IPS-NIHi7 (cell line): ENCODE measurements at regions not wholly inside any gene's neighbourhood (a gene's known extent, or its start where the extent isn't known, plus 50 kb on each side); places are given as distances from the start of the nearest gene placed in this dataset.

Experiments
- DNase-seq: peaks from one replicate; pipeline ENCODE4 v3.0.0; 2012; ENCODE audit warnings: mixed read lengths; ENCODE audit errors: extremely low spot score

DNA sequence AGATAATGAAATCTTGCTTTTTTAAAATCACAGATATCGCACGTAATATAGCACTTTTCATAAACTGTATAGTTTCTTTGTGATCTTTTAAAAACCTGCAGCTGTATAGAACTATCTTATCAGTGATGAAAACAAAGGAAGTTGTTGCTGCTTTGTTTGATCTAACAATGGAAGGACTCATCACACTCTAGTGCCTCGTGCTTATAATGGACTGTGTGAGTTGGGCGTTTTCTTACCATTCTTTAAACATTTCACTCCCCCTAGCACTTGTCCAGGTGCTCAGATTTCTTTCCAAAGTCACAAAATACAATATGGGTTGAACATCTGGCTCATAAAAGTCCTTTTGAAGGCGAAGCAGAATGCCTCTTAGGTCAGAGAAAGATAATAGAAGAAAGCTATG, 94.8 kb upstream of the SPATS2L start:
- no peak for DNase-seq

DNA sequence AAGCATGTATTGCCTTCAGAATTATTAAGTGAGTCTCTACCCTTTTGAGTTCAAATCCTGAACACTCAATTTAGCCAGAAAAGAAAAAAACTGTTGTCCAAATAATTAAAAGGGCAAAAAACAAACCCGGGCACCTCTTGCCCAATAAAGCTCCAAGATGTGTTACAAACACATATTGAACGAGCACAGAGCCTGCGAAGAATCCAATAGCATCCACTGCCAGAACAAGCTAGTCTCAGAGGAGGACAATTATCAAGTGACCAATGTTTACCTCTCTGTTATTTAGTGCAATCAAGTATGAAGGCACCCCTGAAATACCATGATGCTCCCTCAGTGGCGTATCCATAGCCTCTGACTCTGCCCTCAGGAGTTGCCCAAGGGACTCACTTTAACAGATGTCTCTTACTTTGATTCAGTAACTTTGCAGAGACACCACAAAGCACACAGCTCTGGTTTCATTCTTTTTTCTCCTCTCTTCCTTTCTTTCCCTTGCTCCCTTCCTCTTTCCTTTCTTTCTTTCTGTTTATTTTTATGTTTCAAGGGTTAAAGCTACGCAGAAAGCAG, 93.5 kb upstream of the SPATS2L start:
- DNase-seq, result no peak

DNA sequence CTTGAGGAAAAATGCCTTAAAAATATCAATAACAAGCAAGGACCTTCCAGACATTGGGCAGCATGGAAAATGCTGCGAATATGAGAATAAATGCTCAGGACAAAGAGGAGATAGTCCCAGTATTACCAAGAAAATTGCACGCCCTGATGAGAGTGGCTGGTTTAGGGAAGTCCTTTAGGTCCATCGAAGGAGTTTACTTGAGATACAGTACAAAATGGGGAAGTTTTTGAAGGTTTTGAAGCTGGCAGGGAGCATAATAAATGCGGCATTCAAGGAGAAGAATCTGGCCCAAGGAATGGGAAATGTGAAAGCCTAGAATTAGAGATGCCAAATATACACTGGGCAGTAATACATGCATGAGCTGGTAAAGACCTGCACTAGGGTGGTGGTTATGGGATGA, 90.2 kb upstream of the SPATS2L start:
- no peak for DNase-seq

DNA sequence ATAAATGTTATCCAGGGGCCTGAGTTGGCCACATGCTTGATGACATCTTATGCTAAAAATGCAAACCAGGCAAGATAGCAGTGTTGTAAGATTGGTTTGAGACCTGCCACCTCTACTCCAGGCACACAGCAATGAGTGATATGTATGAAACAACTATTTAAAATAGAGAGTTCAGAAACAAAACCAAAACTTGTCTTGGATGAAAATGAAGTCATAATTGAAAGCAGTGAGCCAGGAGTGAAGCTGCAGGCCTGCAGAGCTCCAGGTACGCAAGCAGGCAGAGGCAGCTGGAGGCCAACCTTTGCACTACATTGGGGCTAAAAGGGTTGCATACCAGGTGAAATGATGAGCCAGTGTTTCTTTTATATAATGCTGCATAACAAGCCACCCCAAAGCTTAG, 89.2 kb upstream of the SPATS2L start:
- DNase-seq, result no peak

DNA sequence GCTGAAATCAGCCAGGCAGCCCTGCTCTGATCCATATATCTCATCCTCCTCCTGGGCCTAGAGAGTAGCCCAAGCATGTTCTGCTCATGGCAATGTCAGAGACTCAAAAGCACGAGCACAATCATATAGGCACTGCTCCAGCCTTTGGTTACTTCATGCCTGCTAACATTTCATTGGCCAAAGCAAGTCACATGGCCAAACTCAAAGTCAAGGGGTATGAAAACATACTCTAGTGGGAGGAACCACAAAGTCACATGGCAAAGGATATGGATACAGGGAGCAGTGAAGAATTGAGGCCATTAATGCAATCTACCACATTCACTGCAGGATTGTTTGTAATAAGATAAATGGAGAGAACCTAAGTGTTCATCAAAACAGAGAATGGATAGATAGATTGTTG, 87.8 kb upstream of the SPATS2L start:
- no peak for DNase-seq

DNA sequence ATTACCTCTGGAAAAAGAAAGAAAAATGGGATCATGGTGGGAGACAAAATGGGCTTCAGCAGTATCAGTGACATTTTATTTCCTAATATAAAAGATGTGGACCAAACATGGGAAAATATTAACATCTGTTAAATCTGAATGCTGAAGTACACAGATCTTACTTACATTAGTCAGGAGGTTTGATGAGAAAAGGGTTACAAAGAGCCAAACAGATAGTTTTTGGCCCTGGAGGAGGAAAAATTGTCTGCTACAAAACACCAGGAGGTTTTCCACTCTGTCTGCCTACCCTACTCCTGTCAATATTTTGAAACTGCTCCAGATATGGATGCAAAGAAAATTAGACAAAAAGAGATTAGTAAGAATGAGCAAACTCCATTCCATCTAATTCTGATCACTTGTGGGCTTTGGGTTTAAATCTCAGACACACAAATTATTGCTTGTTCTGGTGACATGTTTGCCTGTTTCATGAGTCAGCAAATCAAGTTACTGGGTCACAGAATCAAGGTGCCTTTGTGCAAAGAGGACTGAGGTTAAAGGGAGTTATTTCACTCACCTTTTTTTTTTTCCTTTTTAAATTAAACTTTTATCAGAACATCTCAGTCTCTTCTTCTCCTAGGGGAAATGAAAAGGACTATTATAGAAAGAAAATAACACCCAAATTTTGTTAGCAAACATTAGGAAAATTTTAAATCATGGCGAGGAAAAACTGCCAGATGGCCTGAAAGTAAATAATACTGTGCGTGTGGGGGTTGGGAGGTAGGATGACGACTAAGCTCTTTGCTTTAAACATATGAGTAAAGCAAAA, 87.0 kb upstream of the SPATS2L start:
- DNase-seq, result no peak

DNA sequence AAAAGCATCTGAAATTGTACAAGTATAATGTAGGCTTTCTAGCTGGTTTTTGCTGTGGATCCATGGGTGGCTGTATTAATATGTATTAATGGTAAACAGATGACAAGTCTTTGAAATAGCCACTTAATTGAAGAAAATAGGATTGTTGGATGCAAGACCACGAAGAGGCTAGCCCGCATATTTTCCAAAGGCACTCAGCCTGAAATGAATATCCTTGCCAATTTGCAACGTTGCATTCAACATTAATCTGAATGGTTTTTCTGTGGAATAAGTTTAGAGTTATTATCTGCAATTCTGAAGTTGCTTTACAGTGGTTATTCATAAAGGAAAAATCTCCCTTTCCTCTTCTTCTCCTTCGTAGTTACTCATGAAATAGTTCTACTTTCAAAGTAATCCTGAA, 86.2 kb upstream of the SPATS2L start:
- no peak for DNase-seq

DNA sequence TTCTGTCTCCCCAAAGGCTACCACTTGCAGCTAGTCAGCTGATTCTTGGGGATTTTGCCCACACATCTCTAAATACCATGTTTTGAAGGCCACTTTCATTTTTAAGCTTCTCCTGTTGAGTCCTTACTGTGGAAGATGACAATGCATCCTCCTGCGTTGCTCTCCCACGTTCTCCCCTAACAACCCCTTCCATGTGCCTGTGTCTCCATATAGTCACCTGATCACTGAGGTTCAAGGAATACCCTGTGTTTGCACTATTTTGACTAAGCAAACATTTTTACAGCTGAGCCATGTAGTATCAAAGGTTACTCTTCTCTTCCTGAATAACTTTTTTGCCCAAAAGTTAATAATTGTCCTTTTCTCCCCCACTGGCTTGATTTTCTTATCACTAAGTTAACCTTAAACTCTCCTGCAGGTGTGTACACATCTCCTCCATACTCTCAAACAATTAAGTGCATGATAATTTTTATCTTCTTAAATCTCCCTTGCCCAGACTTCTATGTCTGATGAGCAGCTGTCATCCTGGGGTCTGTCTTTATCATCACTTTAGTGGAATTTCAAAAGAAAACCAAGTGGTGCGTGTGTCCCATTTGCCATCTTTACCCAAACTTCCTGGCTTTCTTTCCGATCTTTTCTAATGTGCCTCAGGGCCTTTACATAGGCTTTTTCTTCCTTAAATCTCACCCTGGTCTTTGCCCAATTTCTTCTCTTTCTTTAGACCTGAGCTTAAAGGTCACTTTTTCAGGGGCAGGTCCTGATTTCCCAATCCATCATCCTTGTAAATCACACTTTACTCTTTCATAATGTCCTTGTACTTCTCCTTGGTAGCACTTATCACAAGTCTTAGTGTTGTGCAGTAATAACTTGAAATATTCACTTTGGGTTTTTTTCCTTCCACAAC, 85.2 kb upstream of the SPATS2L start:
- DNase-seq, result no peak

DNA sequence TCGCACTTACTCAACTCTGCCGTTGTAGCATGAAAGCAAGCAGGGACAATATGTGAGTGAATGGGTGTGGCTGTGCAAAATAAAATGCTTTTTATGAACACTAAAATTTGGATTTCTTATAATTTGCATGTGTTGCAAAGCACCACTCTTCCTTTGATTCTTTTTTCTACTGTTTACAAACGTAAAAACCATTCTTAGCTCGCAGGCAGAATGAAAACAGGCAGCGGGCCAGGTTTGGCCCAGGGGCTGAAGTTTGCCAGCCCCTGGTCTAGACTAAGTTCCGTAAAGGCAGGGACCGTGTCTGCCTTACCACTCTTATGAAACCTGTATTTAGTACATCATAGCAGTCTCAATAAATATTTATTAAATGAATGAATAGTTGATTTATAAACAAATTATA, 83.7 kb upstream of the SPATS2L start:
- no peak for DNase-seq

DNA sequence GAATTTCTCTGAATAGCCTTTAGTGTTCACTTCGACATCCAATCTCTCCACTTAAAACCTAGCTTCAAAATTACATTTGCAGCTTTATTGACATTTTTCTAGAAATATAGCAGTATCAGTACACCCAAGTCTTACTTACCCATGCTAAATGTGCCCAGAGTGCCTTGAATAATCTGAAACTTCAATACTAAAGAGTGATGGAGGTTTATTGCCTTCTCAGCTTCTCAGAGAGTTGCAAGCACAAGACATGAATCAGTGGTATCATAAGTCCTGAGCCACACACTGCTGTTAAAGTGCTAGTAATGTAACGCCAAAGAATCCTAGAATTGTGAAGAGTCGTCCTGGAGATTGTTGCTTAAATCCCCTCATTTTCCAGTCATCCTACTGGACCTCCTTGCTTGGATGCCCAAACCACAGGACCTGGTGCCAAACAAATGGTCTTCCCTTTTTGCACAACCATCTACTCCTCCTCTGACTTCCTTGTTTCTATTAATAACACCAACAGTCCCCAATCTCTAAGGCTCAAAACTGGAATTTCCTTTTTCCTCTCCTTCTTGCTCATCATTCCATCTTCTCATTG, 83.2 kb upstream of the SPATS2L start:
- no peak for DNase-seq

DNA sequence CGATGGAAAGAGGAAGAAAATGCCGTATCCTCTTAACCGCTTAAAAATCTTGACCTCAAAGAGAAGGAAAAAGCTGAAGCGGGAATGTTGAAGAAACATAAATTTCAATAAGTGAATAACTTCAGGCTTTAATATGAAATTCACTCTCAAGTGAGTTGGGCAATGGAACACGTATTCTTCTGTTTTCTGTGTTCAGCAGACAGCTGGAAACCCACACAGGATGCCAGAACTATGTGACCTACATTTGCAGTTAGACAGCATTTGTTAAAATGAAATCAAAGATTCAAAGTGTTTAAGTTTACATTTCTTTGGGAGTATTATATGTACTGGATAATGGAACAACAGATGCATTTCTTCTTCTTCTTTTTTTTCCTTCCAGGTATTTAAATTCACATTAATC, 80.5 kb upstream of the SPATS2L start:
- DNase-seq, result no peak

DNA sequence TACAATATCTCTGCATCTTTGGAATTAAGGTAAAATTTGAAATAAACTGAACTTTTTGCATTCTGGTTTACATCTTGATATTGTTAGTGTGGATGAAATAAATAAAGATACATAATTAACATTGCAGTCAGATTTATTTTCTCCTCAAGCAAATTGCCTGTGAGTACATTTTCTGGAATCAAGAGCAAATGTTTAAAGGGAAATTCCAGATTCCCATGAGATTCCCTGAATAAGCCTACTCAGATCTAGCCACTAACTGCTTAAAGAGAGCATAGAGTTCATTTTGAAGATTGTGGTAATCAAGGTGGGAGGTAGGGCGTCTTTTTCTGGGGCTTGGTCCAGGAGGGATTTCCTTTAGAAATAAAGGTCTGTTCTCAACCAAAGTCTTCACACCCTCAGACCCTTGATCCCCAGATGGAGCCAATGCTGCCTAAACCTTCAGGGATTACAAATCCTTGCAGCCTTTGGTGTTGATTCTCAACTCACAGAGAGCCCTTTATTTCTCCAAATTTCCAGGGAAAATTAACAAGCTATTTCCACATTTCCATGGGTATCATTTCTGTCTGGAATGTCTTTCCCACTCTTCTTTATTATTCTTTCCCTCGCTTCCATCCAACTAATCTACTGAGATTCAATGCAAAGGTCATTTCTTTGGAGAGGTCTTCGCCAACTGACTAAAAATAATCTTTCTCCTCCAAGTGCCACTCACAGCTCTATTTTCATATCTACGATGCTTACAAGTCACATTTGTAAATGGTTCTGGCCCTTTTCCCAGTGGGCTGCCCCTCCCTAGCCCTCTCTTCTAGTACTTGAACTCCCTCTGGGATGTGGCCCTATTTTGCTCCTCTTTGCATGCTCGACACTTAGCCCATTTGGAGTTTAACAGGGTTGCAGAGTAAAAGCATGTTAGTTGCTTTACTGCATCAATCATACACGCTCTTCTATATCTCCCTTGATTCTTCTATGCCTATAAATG, 79.8 kb upstream of the SPATS2L start:
- no peak for DNase-seq

DNA sequence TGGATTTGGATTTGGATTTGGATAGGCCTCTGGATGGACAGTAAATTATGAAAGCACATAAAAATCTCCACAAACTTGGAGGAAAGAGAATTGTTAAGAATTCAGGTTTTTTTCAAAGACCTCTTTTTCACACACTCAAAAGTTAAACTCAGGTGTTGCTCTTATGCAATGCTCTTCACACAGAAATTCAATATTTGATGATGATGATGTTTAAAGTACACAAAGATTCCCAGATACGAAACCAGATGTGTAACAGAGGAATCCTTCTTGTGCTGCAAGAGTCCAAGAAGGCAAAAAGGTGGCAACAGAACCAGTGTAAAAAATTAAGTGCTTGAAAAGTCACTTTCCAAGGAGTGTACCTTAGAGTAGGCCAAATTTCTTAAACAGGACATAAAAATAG, 75.8 kb upstream of the SPATS2L start:
- DNase-seq, result no peak

DNA sequence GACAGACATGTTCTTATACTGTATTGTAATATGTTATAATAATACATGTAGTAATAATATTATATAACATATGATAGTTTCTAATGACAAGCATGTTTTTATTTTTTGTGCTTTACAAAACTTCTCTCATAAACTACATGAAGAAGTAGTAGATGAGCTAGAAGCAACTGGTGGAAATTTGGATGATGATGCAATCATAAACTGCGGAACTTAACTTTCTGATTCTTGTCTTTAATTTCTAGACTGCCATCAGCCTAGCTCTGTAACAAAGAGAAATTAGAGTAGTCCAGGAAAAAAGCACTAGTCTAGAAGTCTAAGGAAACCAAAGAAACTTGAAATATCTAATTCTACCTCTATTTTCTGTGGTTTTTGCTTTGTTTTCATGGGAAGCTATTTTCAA, 71.0 kb upstream of the SPATS2L start:
- no peak for DNase-seq

DNA sequence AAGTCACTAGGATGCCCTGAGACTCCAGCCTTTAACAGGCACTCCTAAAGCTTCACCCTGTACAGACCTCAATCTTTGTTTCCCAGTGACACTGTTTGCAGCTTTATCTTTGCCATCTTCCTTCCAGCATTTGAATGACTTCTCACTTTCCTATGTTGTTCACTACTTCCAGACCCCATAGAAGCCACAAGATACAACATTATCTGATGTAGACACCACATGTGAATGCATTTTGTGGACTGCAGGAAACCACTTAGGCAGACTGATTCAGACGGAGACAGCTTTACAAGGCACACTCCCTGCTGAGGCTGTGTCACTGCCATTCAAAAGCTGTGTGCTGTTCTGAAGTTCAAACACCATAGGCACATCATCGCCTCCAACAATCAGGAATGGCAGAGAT, 67.3 kb upstream of the SPATS2L start:
- DNase-seq, result peak; percentile 31

DNA sequence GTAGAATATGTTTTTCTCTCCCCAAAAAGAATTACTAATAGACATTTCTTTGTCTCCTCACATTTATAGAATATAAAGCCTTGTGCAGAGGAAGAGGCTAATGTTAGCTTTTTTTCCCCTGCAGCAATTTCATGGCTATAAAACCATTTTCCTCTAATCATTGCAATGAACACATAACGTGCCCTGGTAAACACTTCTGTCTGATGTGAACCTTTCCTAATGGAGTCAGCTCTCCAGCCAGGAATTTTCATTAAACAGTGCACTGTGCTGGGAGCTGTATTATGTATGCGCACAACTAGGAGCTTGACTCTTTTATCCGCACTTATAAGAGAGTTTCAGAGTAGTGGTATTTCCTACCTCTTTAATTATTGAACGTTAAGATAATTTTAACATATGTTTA, 63.9 kb upstream of the SPATS2L start:
- no peak for DNase-seq

DNA sequence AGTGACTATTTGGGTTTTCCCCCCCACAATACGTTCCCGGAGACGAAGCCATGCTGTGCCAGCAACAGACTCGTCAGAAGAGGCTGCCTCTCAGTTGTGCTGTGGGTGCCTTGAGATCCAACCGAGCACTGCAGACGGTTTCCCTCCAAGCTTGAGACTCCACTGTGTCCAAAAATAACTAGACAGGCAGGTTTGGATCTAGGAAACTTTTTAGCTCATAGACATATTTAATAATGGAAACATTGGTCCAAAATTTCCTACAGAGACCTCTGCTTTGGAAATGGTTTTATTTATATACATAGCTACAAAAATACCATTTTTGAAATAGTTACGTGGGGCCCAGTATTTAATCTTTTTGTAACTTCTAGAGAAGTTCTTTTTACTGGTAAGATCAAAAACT, 63.1 kb upstream of the SPATS2L start:
- DNase-seq, result no peak

DNA sequence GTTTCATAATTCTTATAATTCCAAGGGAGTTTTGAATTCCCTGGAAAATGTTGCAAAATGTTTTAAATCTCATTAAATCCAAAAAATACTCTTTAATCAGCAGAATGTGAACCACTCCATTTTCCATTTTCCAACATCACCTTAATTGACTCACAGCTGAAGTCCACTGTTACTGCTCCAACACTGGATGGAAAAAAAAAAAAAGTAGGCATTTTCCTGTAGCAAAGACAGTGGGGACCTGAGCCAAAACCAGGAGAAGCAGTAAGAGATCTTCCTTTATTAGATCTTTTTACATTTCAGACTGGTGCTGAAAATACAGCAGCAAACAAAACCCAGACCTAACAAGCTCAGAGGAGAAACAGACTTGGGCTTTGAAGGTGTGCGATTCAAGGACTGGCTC, 62.4 kb upstream of the SPATS2L start:
- no peak for DNase-seq

DNA sequence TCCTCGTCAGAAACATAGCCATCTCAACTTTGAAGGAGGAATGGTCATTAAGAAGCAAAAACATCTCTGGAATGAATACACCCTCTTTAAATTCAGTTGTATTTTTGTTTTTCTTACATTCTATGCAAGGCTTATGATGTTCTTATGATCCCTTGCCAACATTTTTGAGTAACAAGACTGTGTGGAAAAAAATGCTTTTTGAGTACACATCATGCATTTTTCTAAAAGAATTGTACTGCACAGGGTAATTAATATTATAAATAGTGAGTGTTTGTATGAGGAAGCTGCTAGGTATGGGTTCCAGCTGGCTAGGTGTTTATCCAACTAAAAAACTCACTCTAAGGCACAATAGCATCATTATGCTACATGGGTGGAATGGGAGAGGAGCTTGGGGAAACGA, 59.0 kb upstream of the SPATS2L start:
- no peak for DNase-seq

DNA sequence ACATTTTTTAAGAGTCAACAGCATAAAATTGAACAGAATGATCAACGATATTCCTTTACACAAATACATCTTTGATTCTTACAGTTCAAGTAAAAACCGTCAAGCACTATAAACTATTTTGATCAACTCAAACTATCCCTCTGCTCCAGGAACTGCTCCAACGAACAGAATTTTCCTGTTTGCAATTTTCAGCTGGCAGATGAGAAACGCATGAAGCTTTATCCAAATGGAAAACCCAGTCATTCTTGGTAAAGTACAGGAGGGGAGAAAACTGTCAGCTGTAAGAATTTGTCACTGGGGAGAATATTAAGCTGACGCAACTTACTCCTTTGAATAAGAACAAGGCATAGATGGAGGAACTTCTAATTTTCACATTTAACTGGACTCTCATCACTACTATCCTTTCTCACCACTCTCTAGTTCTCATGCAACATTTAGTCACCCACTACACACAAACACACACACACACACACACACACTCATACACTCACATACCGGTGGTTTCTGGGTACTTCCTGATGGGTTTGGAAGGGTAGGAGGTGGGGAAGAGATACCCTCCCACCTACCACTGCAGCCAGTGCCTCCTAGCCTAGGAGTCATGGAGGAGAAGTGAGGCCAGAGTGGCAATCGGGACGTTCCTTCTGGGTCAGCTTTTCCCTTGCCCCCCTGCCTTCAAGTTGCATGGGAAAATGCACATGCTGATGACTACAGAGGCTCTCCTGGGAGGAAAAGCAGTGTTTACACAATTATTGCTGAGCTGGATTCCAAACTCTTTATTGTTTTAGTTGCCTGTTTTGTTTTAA, 54.0 kb upstream of the SPATS2L start:
- DNase-seq, result no peak
